Neuronal stem cell (in vitro differentiated cells): ENCODE measurements at regions not wholly inside any gene's neighbourhood (a gene's known extent, or its start where the extent isn't known, plus 50 kb on each side); places are given as distances from the start of the nearest gene placed in this dataset.

Experiments
- DNase-seq: peaks from one replicate; pipeline ENCODE4 v3.0.0-alpha.2; 2013; ENCODE audit warnings: low spot score
- H2AFZ ChIP-seq: one replicate; pipeline ENCODE4 v1.6.1; 2013; ENCODE audit warnings: mild to moderate bottlenecking, low read length, inconsistent platforms
- H2AK5ac ChIP-seq: 2 replicates; pipeline ENCODE4 v1.6.1; 2013; ENCODE audit warnings: low read depth, mild to moderate bottlenecking, inconsistent platforms, low read length, moderate library complexity, mixed read lengths
- H2BK120ac ChIP-seq: 2 replicates; pipeline ENCODE4 v1.6.1; 2013; ENCODE audit warnings: low read depth, mild to moderate bottlenecking, inconsistent platforms, low read length, moderate library complexity, mixed read lengths
- H2BK12ac ChIP-seq: one replicate; pipeline ENCODE4 v1.6.1; 2013; ENCODE audit warnings: low read length, inconsistent platforms
- H2BK15ac ChIP-seq: 2 replicates; pipeline ENCODE4 v1.6.1; 2013; ENCODE audit warnings: mild to moderate bottlenecking, low read length, inconsistent platforms, mixed read lengths
- H2BK5ac ChIP-seq: one replicate; pipeline ENCODE4 v1.6.1; 2013; ENCODE audit warnings: inconsistent platforms, mild to moderate bottlenecking, low read length, moderate library complexity
- H3K14ac ChIP-seq: one replicate; pipeline ENCODE4 v1.6.1; 2013; ENCODE audit warnings: low read length, inconsistent platforms
- H3K18ac ChIP-seq: 2 replicates; pipeline ENCODE4 v1.6.1; 2013; ENCODE audit warnings: low read length, inconsistent platforms
- H3K23ac ChIP-seq: 2 replicates; pipeline ENCODE4 v1.6.1; 2013; ENCODE audit warnings: low read depth, mild to moderate bottlenecking, mixed read lengths, low read length, inconsistent platforms; ENCODE audit not compliant: poor library complexity
- H3K27ac ChIP-seq: replicated peaks from 3 replicates; pipeline ENCODE4 v1.5.1; 2013; ENCODE audit warnings: low read length, inconsistent platforms
- H3K27me3 ChIP-seq, 3 experiments: 2 replicates each; pipeline ENCODE4 v1.6.1; 2013; ENCODE audit warnings: low read length in 3 of 3, mild to moderate bottlenecking in 2 of 3, inconsistent platforms in 1 of 3, low read depth in 1 of 3, mixed read lengths in 1 of 3, moderate library complexity in 1 of 3; ENCODE audit not compliant: control insufficient read depth in 3 of 3, insufficient read depth in 3 of 3
- H3K36me3 ChIP-seq, 2 donors: replicated peaks in 1 of 2; 2 replicates each; pipeline ENCODE4 v1.6.1; 2013; ENCODE audit warnings: low read length in 2 of 2; ENCODE audit not compliant: control insufficient read depth in 2 of 2, insufficient read depth in 2 of 2
- H3K4ac ChIP-seq: 2 replicates; pipeline ENCODE4 v1.6.1; 2013; ENCODE audit warnings: inconsistent platforms, mild to moderate bottlenecking, low read length, moderate library complexity
- H3K4me1 ChIP-seq, 2 donors: 1 replicate in 1 of 2; 2 replicates in 1 of 2; pipeline ENCODE4 v1.6.1; 2013; ENCODE audit warnings: low read length in 2 of 2, low read depth in 1 of 2; ENCODE audit not compliant: control insufficient read depth in 2 of 2, insufficient read depth in 1 of 2
- H3K4me2 ChIP-seq: one replicate; pipeline ENCODE4 v1.6.1; 2013; ENCODE audit warnings: mild to moderate bottlenecking, low read length, inconsistent platforms; ENCODE audit not compliant: insufficient read depth, poor library complexity, severe bottlenecking
- H3K4me3 ChIP-seq, 2 donors: 2 replicates each; pipeline ENCODE4 v1.5.1; 2013; ENCODE audit warnings: low read length in 2 of 2, mild to moderate bottlenecking in 2 of 2, inconsistent platforms in 1 of 2, moderate library complexity in 1 of 2
- H3K79me1 ChIP-seq: one replicate; pipeline ENCODE4 v1.6.1; 2013; ENCODE audit warnings: low read depth, mild to moderate bottlenecking, inconsistent platforms, low read length, moderate library complexity
- H3K9ac ChIP-seq: one replicate; pipeline ENCODE4 v1.6.1; 2013; ENCODE audit warnings: mild to moderate bottlenecking, low read depth, low read length, inconsistent platforms; ENCODE audit not compliant: poor library complexity
- H3K9me3 ChIP-seq, 2 donors: replicated peaks in 1 of 2; 2 replicates each; pipeline versions ENCODE3 to v1.6.1; 2013; ENCODE audit warnings: low read length in 2 of 2, mild to moderate bottlenecking in 2 of 2, inconsistent platforms in 1 of 2, low read depth in 1 of 2, mixed read lengths in 1 of 2, moderate library complexity in 1 of 2; ENCODE audit not compliant: control insufficient read depth in 2 of 2, insufficient read depth in 1 of 2
- H4K8ac ChIP-seq: one replicate; pipeline ENCODE4 v1.6.1; 2013; ENCODE audit warnings: low read depth, mild to moderate bottlenecking, inconsistent platforms, low read length, moderate library complexity
- H4K91ac ChIP-seq: one replicate; pipeline ENCODE4 v1.6.1; 2013; ENCODE audit warnings: low read length, low read depth, mild to moderate bottlenecking, inconsistent platforms; ENCODE audit not compliant: poor library complexity
- WGBS, 2 donors: extraction: QIAGEN DNeasy Blood & Tissue Kit; methylation state at CpG; one replicate each; pipeline ENCODE4 v1.1.7; 2013; ENCODE audit warnings: missing lambda C conversion rate in 2 of 2, mixed read lengths in 1 of 2; ENCODE audit not compliant: insufficient read length in 2 of 2, insufficient replicate concordance in 1 of 2; ENCODE audit errors: extremely low coverage in 2 of 2; 5-methylcytosine and 5-hydroxymethylcytosine counted together

DNA sequence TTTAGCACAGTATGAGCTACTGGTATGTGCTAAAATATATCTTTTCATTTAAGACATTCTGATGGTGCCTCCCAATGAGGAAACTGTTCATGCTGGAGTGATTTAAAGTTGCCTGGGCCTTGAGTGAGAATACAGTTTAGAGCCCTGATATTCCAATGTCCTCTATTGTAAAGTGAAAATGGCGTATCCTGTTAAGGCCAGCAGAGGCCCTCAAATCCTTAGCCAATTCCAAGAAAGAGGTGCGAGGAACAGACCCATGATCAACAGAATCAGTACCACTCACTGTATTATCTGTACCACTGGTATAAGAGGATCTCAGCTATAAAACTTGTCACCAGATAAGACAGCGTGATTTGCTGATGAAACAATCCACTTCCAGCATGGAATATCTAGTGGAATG is 273.1 kb upstream of the SLITRK5 start:
- Histone ChIP-seq H2BK120ac (no peak overlapping the region), H3K27ac (no peak overlapping the region), H3K4ac (no peak overlapping the region), H2BK15ac (no peak overlapping the region), H3K79me1 (no peaks in the 10 kb centered on the region), H2BK12ac (no peak overlapping the region), H4K8ac (no peak overlapping the region), H3K27me3 (no peaks in the 10 kb centered on the region), H2BK5ac (no peak overlapping the region), H2AFZ (no peak overlapping the region), H3K9me3 (no peaks in the 10 kb centered on the region), H2AK5ac (no peak overlapping the region), H3K23ac (no peak overlapping the region), H3K18ac (no peak overlapping the region), H3K14ac (no peak overlapping the region), H3K4me2 (no peak overlapping the region), H3K36me3 (no peaks in the 10 kb centered on the region), H3K4me1 (no peaks in the 10 kb centered on the region), H4K91ac (no peak overlapping the region), H3K9ac (no peak overlapping the region), H3K4me3 (no peak overlapping the region)
- DNase-seq, result no peak
- no CpG with 5 or more reads among the region's 3 CpGs for WGBS, 2 donors

DNA sequence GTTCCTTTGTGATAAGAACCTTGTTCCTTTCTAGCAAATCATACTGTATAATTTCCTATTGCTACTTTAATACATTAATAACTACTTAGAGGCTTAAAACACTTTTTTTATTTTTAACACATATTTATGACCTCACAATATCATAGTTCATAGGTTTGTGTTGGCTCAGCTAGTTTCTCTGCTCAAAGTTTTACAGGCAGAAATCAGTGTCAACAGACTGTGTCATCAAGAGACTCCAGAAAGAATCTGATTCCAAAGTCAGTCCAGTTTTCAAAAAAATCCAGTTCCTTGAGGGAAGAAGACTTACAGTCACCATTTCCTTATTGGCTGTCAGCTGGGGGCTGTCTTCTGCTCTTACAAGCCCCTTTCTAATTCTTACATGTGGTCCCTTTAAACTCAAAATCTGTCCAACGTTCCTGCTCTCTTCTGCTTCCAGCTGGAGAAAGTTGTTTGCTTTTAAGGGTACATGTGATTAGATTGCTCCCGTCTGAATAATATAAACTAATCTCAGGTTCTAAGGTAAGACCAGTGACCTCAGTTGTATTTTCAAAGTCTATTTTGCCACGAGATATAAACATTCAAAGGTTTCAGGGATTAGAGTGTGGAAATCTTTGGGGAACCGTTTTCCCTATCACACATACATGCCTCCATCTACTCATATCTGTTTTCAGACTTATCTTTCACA is 267.3 kb upstream of the SLITRK5 start:
- Histone ChIP-seq H2BK12ac (no peak overlapping the region), H3K27ac (no peak overlapping the region), H3K9me3 (no peaks in the 10 kb centered on the region), H3K14ac (no peak overlapping the region), H3K36me3 (no peaks in the 10 kb centered on the region), H2BK15ac (no peak overlapping the region), H2AK5ac (no peak overlapping the region), H4K91ac (no peak overlapping the region), H4K8ac (no peak overlapping the region), H3K9ac (no peak overlapping the region), H3K79me1 (no peaks in the 10 kb centered on the region), H2BK5ac (no peak overlapping the region), H3K18ac (no peak overlapping the region), H3K4me1 (no peaks in the 10 kb centered on the region), H2AFZ (peak overlapping the region; percentile 44), H3K4ac (no peak overlapping the region), H3K4me3 (no peak overlapping the region), H2BK120ac (no peak overlapping the region), H3K27me3 (no peaks in the 10 kb centered on the region), H3K4me2 (no peak overlapping the region), H3K23ac (no peak overlapping the region)
- no CpG with 5 or more reads among the region's 4 CpGs for WGBS, 2 donors
- DNase-seq, result no peak

DNA sequence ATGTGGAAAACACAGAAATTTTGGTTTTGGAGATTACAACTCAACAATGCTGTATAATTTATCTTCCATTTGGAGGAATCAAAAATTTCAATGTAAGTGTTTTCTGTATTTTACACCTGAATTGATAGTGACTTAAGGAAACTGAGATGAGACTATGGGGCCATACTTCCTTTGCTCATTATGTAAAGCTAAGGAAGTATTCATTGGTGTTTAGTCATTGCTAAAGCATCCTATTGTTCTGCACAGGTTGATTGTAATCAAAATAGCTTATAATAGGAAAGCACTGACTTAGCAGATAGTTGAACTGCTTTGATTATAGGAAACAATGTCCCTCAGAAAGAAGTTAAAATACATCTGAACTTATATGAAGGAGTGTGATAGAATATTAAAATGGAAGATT is 244.4 kb upstream of the SLITRK5 start:
- Histone ChIP-seq H4K8ac (no peak overlapping the region), H2BK120ac (no peak overlapping the region), H3K79me1 (no peaks in the 10 kb centered on the region), H3K4me3 (no peak overlapping the region), H4K91ac (no peak overlapping the region), H3K4ac (no peak overlapping the region), H3K27ac (no peak overlapping the region), H2BK12ac (no peak overlapping the region), H2BK5ac (no peak overlapping the region), H3K36me3 (no peaks in the 10 kb centered on the region), H3K18ac (no peak overlapping the region), H2AK5ac (no peak overlapping the region), H3K9ac (no peak overlapping the region), H3K14ac (no peak overlapping the region), H3K4me1 (no peaks in the 10 kb centered on the region), H2AFZ (no peak overlapping the region), H3K9me3 (no peaks in the 10 kb centered on the region), H3K27me3 (no peaks in the 10 kb centered on the region), H3K23ac (no peak overlapping the region), H3K4me2 (no peak overlapping the region), H2BK15ac (no peak overlapping the region)
- DNase-seq, result no peak

DNA sequence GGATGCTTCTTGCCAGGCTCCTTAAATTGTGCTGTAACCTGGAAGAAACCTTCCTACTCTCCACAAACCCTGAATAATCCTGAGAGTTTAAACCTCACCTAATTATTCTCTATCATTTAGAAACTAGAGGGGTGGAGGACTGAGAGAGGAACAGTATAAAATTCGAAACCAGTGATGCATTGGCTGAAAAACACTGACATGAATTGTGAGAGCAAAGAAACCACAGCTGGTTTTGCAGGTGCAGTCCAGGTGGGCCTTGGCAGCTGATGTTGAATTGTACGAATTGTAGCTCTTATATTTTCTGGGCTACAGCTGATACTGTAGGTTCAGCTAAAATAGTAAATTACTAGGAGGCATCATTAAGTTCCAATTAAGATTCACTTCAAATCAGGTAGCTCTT is 227.0 kb upstream of the SLITRK5 start:
- no peak overlapping the region for H2BK120ac ChIP-seq
- no peak overlapping the region for H3K4me3 ChIP-seq
- no peak overlapping the region for H3K4me2 ChIP-seq
- H4K91ac ChIP-seq, result no peak overlapping the region
- H3K27me3 ChIP-seq, result no peaks in the 10 kb centered on the region
- DNase-seq, result no peak
- no peak overlapping the region for H3K14ac ChIP-seq
- no peaks in the 10 kb centered on the region for H3K4me1 ChIP-seq
- H2BK15ac ChIP-seq, result no peak overlapping the region
- H3K27ac ChIP-seq, result no peak overlapping the region
- H2BK5ac ChIP-seq, result no peak overlapping the region
- H3K79me1 ChIP-seq, result no peaks in the 10 kb centered on the region
- WGBS, 2 donors, result no CpG with 5 or more reads among the region's 2 CpGs
- no peaks in the 10 kb centered on the region for H3K36me3 ChIP-seq
- no peak overlapping the region for H2AK5ac ChIP-seq
- H2AFZ ChIP-seq, result no peak overlapping the region
- H3K9me3 ChIP-seq, result no peaks in the 10 kb centered on the region
- H3K23ac ChIP-seq, result no peak overlapping the region
- H3K4ac ChIP-seq, result no peak overlapping the region
- no peak overlapping the region for H3K9ac ChIP-seq
- H4K8ac ChIP-seq, result no peak overlapping the region
- H3K18ac ChIP-seq, result no peak overlapping the region
- no peak overlapping the region for H2BK12ac ChIP-seq
